H9 (cell line): ENCODE measurements at regions not wholly inside any gene's neighbourhood (a gene's known extent, or its start where the extent isn't known, plus 50 kb on each side); places are given as distances from the start of the nearest gene placed in this dataset.
"Not testable (repeated sequence)": the region's sequence is repeated elsewhere in the genome, so short reads cannot be mapped to it uniquely, and the experiment has no call there.

Experiments
- DNase-seq: peaks from one replicate; pipeline ENCODE4 v3.0.0-alpha.2; 2017
- H2AFZ ChIP-seq: one replicate; pipeline ENCODE4 v1.6.1; 2013; ENCODE audit warnings: mild to moderate bottlenecking, low read length, control low read depth, moderate library complexity
- H2AK5ac ChIP-seq: 2 replicates; pipeline ENCODE4 v1.6.1; 2013; ENCODE audit warnings: low read length, control low read depth, mixed read lengths; ENCODE audit not compliant: insufficient read length
- H2BK120ac ChIP-seq: one replicate; pipeline ENCODE4 v1.6.1; 2013; ENCODE audit warnings: low read depth, mild to moderate bottlenecking, low read length, control low read depth, inconsistent platforms; ENCODE audit not compliant: poor library complexity, severe bottlenecking
- H2BK12ac ChIP-seq: 2 replicates; pipeline ENCODE4 v1.6.1; 2013; ENCODE audit warnings: low read length, control low read depth, mixed read lengths, low read depth; ENCODE audit not compliant: insufficient read length
- H2BK15ac ChIP-seq: 2 replicates; pipeline ENCODE4 v1.6.1; 2013; ENCODE audit warnings: low read depth, low read length, control low read depth
- H2BK20ac ChIP-seq: one replicate; pipeline ENCODE4 v1.6.1; 2013; ENCODE audit warnings: low read depth, mild to moderate bottlenecking, low read length, control low read depth, inconsistent platforms; ENCODE audit not compliant: poor library complexity, severe bottlenecking
- H2BK5ac ChIP-seq: 2 replicates; pipeline ENCODE4 v1.6.1; 2013; ENCODE audit warnings: low read length, control low read depth, mixed read lengths; ENCODE audit not compliant: insufficient read length
- H3K14ac ChIP-seq: 2 replicates; pipeline ENCODE4 v1.6.1; 2013; ENCODE audit warnings: low read length, control low read depth; ENCODE audit not compliant: insufficient read depth
- H3K18ac ChIP-seq: 2 replicates; pipeline ENCODE4 v1.6.1; 2013; ENCODE audit warnings: low read depth, mild to moderate bottlenecking, mixed read lengths, low read length, control low read depth; ENCODE audit not compliant: insufficient read length
- H3K23ac ChIP-seq: 2 replicates; pipeline ENCODE4 v1.6.1; 2013; ENCODE audit warnings: low read length, control low read depth, mixed read lengths, low read depth; ENCODE audit not compliant: insufficient read length
- H3K23me2 ChIP-seq: 2 replicates; pipeline ENCODE4 v1.6.1; 2013; ENCODE audit warnings: low read depth, mild to moderate bottlenecking, mixed read lengths, low read length, control low read depth; ENCODE audit not compliant: insufficient read length, poor library complexity, severe bottlenecking
- H3K27ac ChIP-seq: 2 replicates; pipeline ENCODE4 v1.5.1; 2013; ENCODE audit warnings: low read length, control low read depth, mixed read lengths, low read depth; ENCODE audit not compliant: insufficient read length
- H3K27me3 ChIP-seq: 2 replicates; pipeline ENCODE4 v1.6.1; 2013; ENCODE audit warnings: low read length, control low read depth, inconsistent platforms; ENCODE audit not compliant: insufficient read depth
- H3K4ac ChIP-seq: 2 replicates; pipeline ENCODE4 v1.6.1; 2013; ENCODE audit warnings: low read depth, mild to moderate bottlenecking, control low read depth, inconsistent platforms, low read length, moderate library complexity
- H3K4me1 ChIP-seq: 2 replicates; pipeline ENCODE4 v1.6.1; 2013; ENCODE audit warnings: low read length, control low read depth, inconsistent platforms; ENCODE audit not compliant: insufficient read depth
- H3K4me2 ChIP-seq: 2 replicates; pipeline ENCODE4 v1.6.1; 2013; ENCODE audit warnings: low read length, control low read depth, mixed read lengths; ENCODE audit not compliant: insufficient read length, insufficient read depth
- H3K56ac ChIP-seq: 2 replicates; pipeline ENCODE4 v1.6.1; 2013; ENCODE audit warnings: low read depth, mild to moderate bottlenecking, mixed read lengths, low read length, control low read depth; ENCODE audit not compliant: insufficient read length
- H3K79me1 ChIP-seq: 2 replicates; pipeline ENCODE4 v1.6.1; 2013; ENCODE audit warnings: low read depth, mild to moderate bottlenecking, moderate library complexity, low read length, control low read depth, inconsistent platforms; ENCODE audit not compliant: insufficient read depth, poor library complexity, severe bottlenecking
- H3K79me2 ChIP-seq: 2 replicates; pipeline ENCODE4 v1.6.1; 2013; ENCODE audit warnings: low read length, control low read depth, inconsistent platforms; ENCODE audit not compliant: insufficient read depth
- H3K9ac ChIP-seq: 2 replicates; pipeline ENCODE4 v1.6.1; 2013; ENCODE audit warnings: low read length, control low read depth, mixed read lengths; ENCODE audit not compliant: insufficient read length; ENCODE audit errors: extremely low read depth
- H3K9me3 ChIP-seq: one replicate; pipeline ENCODE4 v1.6.1; 2013; ENCODE audit warnings: low read depth, low read length, inconsistent platforms; ENCODE audit not compliant: control insufficient read depth
- H3T11ph ChIP-seq: one replicate; pipeline ENCODE4 v1.6.1; 2013; ENCODE audit warnings: mild to moderate bottlenecking, low read length, control low read depth, inconsistent platforms
- H4K20me1 ChIP-seq: one replicate; pipeline ENCODE4 v1.6.1; 2013; ENCODE audit not compliant: control insufficient read depth, insufficient read length, insufficient read depth
- H4K5ac ChIP-seq: 2 replicates; pipeline ENCODE4 v1.6.1; 2013; ENCODE audit warnings: low read depth, mild to moderate bottlenecking, mixed read lengths, low read length, control low read depth; ENCODE audit not compliant: insufficient read length
- H4K8ac ChIP-seq: replicated peaks from 2 replicates; pipeline ENCODE4 v1.6.1; 2013; ENCODE audit warnings: low read length, control low read depth, mixed read lengths, low read depth; ENCODE audit not compliant: insufficient read length
- H4K91ac ChIP-seq: 2 replicates; pipeline ENCODE4 v1.6.1; 2013; ENCODE audit warnings: low read depth, mild to moderate bottlenecking, moderate library complexity, mixed read lengths, low read length, control low read depth; ENCODE audit not compliant: insufficient read length
- H3K27ac Mint-ChIP-seq, 3 experiments: 2 replicates in 2 of 3; 3 replicates in 1 of 3; pipeline ENCODE4 v1.8.0; 2020 to 2021; ENCODE audit warnings: mixed read lengths in 3 of 3, mild to moderate bottlenecking in 1 of 3, moderate library complexity in 1 of 3
- H3K27me3 Mint-ChIP-seq: 2 replicates; pipeline ENCODE4 v1.8.0; 2021; ENCODE audit warnings: low read depth, mild to moderate bottlenecking, moderate library complexity, mixed read lengths
- H3K36me3 Mint-ChIP-seq, 3 experiments: 2 replicates in 2 of 3; 3 replicates in 1 of 3; pipeline ENCODE4 v1.8.0; 2020 to 2021; ENCODE audit warnings: low read depth in 3 of 3, mixed read lengths in 3 of 3; ENCODE audit not compliant: insufficient read depth in 1 of 3
- H3K4me1 Mint-ChIP-seq, 2 experiments: 2 replicates each; pipeline ENCODE4 v1.8.0; 2020; ENCODE audit warnings: mixed read lengths in 2 of 2
- H3K4me3 Mint-ChIP-seq, 2 experiments: 2 replicates in 1 of 2; 3 replicates in 1 of 2; pipeline ENCODE4 v1.8.0; 2020 to 2021; ENCODE audit warnings: mild to moderate bottlenecking in 2 of 2, mixed read lengths in 2 of 2, moderate library complexity in 1 of 2
- H3K9me3 Mint-ChIP-seq, 2 experiments: 2 replicates in 1 of 2; 3 replicates in 1 of 2; pipeline ENCODE4 v1.8.0; 2020; ENCODE audit warnings: mild to moderate bottlenecking in 2 of 2, mixed read lengths in 2 of 2, moderate library complexity in 1 of 2
- WGBS: extraction: QIAGEN DNeasy Blood & Tissue Kit; methylation state at CpG from one replicate; pipeline ENCODE4 v1.1.7; 2013; ENCODE audit warnings: missing lambda C conversion rate, low lambda C conversion rate, mixed read lengths; ENCODE audit not compliant: insufficient read length; ENCODE audit errors: extremely low coverage; 5-methylcytosine and 5-hydroxymethylcytosine counted together

DNA sequence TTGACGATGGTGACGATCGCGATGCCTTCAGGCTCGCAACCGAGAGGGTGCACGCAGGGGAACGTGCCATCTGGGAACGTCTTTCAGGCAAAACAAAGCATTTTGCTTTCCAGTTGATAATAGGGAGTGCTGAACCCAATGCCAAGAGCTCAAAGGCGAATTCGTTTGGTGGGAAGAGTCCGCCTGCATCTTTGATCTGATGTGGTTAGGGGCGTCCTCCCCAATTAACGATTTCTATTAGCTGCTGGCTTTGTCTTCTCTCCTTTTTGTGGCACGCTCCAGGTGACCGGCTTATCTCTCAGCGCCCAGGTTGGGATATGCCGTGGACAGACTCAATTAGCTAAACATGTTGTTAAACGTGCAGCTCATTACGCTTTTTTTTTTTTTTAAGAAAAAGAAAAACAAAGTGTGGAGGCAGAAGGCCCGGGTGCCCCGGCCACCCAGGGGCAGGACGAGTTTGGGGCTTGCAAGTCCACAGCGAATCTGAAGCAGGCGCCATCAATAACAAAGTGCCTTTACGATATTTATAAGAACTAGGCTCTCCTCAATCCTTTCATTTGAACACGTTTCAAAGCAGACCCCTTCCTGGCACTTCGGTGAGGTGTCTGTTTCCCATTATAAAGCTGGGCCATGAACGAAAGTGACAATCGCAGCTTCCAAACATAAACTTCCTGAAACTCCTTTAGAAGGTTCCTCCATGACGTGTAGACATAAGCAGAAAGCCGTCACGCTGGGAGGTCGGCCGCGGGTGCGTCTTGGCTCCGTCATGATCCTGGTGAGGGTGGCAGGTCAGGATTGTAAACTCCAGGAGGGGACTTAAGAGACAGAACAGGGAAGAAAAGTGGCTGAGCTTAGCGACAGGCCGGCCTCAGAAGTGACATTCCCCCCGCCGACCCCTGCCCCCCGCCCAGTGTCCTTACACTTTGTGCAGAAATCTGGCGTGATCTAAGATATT is 155.3 kb downstream of the LAT start:
- not testable (repeated sequence) for H3K79me1 ChIP-seq, H3K56ac ChIP-seq, H3K27ac ChIP-seq, H4K5ac ChIP-seq, H2BK5ac ChIP-seq, H3K14ac ChIP-seq, H3K9ac ChIP-seq, H3K4me1 ChIP-seq, H2BK120ac ChIP-seq, H3K4me2 ChIP-seq, H4K8ac ChIP-seq, H3K79me2 ChIP-seq, H2AFZ ChIP-seq, H3K27me3 ChIP-seq, H3K23ac ChIP-seq, DNase-seq, H3T11ph ChIP-seq, H4K91ac ChIP-seq, H3K36me3 Mint-ChIP-seq, H3K18ac ChIP-seq, H2AK5ac ChIP-seq, H3K23me2 ChIP-seq, H2BK15ac ChIP-seq, H3K9me3 ChIP-seq, H3K4ac ChIP-seq, H2BK12ac ChIP-seq, H3K9me3 Mint-ChIP-seq, H2BK20ac ChIP-seq, H3K27me3 Mint-ChIP-seq, H4K20me1 ChIP-seq, H3K4me3 Mint-ChIP-seq
- peaks cover 0 to 15% of the 10 kb centered on the region in 2 experiments; a peak in 3 of 4 replicates for H3K4me1 Mint-ChIP-seq
- WGBS = no CpG with 5 or more reads among the region's 44 CpGs
- peak overlapping the region in 1 of 3 experiments; percentile 32; a peak in 1 of 7 replicates for H3K27ac Mint-ChIP-seq
